GM18498 (cell line): ENCODE measurements at regions not wholly inside any gene's neighbourhood (a gene's known extent, or its start where the extent isn't known, plus 50 kb on each side); places are given as distances from the start of the nearest gene placed in this dataset.
"Not testable (repeated sequence)": the region's sequence is repeated elsewhere in the genome, so short reads cannot be mapped to it uniquely, and the experiment has no call there.

ENCODE experiments used
- ATAC-seq: cut with Tn5 transposase; IDR thresholded peaks from one replicate; pipeline ENCODE4 v1.9.1; 2021; ENCODE audit warnings: mild to moderate bottlenecking, moderate library complexity; ENCODE audit not compliant: unreplicated experiment

DNA sequence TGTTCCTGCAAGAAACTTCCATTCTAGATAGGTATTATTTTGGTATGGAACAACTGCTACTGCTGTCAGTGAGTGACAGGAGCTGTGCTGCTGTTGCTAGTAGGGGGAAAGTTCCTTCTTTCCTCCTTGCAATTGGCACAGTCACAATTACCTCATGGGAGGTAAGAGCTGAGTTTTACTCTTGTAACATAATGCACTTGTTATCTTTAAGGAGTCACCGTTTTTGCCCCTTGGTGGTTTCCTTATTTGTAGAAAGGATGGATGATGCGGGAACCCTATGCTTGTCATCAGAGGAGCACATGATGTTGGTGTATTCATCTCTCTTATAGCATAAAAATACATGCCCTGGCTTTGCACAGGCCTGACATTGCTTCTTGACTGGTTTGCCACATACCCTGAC lies 234.7 kb upstream of the NPY start:
- ATAC-seq = no peak

DNA sequence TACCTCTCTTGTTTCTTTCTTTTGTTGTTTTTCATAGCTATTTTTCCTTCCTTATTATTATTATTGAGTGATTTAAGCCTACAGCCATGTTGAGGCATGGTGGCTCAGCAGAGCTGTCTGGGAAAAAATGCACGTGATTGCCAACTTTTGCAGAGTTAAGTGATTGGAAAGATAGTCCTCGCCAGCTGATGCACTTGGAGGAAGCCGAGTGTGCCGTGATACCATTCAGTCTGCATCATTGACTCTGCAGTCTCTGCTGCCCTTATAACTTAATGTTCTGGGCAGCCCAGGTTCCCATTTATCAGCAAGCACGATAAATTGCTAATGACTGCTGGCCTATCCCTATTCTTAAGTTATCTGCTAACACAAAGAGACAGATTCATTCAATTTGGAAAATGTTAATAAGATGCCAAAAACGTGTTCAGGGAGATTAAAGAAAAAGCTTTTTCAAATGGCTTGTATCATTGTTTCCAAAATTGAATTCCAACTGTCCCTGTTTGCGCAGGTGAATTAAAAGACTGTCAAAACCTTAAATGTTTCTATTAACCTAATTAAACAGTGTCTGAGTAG lies 232.9 kb upstream of the NPY start:
- ATAC-seq = no peak

DNA sequence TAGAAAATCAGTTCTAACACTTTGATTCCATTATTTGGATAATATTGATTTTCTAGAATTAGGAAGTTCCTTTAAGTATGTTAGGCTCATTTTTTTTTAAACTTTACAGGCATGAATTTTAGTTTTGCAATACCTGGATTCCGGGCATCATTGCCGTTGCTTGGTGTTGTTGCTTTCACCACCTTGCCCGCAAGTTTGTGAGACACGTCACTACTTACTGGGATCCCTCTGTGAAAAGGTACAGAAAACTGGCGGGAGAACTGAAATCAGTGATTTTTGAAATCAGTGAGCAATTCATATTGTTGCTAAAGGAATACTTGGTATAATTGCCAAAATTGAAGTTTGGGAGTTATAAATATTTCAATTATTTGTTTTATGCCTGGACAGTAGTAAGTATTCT lies 232.3 kb upstream of the NPY start:
- ATAC-seq = no peak

DNA sequence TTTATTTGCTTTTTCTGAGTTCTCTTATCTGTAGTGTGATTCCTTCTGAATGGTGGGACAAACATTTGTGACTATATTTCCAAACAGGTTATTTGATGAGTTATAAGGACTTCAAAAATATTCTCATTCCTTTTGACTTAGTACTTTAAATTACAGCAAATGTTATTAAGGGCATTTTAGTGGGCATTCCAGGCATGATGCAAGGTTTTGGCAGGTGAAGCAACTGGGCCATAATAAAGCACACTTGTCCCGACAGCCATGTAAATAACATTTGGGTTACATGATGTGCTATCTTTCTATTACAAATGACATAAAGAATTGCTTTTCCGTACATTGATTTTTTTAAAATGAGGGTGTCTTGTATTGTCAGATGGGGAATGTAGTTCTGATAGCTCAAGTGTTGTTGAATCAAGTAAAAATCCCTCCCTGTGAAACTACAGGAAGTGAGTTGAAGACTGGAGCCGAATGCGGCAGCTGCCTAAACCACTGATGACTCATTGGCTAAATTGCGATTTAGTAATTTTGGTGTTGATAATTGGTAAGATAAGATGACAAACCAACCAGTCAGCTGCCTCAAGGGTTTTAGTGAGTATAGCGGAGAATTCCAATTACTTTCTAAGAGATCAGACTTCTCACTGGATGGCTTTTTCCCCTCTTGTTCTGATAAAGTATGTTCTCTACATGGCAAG lies 231.3 kb upstream of the NPY start:
- no peak for ATAC-seq

DNA sequence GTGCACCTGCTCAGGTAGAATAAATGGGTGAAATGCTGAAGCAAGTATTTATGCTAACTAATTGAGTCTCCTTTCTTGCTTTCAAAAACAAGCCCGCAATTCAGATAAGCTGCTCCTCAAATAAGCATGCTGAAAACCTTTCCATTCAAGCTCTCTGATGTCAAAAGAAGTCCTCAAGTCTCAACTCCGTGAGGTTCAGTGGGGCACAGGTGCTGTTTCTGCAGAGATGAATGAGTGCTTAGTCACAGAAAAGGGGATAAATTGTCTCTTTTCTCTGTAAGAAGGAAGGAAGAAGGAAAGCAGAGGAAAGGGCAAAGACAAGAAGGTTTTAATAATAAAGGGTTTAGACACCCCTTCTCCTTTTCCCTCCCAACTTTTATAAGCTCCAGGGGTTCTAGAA lies 229.8 kb upstream of the NPY start:
- no peak for ATAC-seq

DNA sequence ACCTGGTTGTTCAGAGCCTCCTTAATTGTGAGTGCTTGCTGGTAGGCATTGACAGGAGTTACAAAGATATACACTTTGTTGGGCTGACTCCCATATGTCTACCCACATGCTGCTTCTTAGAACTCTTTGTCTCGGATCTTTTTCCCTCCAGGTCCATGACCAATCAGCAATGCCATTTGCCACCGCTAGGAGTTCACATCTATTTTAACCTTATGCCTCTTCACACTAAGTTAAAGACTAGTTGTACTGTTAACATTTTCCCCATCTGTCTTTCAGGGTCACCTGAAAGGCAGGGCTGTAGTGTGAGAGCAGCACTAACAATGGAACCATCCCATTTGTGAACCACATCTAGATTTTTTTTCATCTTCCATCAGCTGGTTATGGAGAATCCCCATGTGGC lies 226.7 kb upstream of the NPY start:
- ATAC-seq = no peak

DNA sequence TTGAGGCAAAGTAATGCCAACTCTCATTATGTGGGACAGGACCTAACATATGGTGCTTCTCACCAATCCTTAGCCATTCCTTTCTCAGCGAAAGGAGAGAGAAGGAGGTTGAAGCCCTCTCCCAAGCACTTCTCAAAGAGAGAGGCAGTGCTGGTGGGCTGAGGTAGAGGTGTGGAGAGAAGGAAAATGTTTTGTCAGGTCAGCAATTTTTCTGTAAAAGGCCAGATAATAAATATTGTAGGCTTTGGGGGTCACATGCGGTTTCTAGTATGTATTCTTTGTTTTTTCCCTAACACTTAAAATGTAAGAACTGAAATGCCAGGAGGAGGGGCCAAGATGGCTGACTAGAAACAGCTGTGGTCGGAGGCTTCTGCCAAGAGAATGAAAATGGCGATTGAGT lies 225.0 kb upstream of the NPY start:
- ATAC-seq = no peak

DNA sequence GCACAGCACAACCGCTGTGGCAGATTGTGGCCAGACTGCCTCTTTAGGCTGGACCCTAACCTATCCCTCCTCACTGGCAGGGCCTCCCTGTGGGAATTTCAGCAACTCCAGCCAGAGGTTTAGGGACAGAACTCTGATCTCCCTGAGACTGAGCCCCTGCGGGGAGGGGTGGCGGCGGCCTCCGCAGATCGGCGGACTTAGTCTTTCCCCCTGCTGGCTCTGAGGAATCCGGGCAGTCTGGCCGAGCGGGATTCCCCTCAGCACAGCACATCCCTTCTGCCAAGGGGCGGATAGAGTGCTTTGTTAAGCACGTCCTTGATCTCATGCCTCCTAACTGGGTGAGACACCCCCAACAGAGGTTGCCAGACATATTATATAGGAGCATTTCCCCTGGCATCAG lies 224.2 kb upstream of the NPY start:
- no peak for ATAC-seq

DNA sequence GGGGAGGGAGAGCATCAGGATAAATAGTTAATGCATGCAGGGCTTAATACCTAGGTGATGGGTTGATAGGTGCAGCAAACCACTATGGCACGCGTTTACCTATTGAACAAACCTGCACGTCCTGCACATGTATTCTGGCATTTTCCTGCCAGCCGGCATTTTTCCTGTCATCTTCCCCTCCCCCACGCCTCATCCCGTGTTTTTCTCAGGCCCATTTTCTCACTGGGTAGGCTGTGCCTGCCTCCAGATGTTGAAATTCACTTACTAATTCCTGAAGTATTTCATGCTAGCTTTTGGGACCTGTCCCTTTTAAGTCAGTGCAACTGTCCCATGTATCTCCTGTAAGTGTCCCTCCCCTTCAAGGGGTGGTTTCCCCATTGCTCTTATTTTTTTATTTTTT lies 220.3 kb upstream of the NPY start:
- ATAC-seq = no peak

DNA sequence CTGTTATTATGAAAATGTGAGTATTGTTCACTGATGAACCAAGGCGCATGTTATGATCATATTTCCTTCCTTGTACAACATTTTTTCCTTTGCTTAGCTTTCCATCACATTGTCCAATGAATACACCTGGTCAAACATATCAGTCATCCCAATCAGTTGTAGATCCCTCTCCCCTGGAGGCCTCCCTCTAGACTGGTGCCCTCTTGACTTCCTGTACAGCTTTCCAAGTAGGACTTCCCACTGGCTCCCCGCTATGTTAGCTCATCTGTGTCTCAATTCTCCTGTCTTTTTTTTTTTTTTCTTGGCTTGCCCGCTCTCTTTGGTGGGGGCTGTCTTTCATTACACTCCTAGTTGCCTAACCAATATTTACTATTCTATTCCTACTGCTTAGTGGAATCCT lies 214.2 kb upstream of the NPY start:
- no peak for ATAC-seq

DNA sequence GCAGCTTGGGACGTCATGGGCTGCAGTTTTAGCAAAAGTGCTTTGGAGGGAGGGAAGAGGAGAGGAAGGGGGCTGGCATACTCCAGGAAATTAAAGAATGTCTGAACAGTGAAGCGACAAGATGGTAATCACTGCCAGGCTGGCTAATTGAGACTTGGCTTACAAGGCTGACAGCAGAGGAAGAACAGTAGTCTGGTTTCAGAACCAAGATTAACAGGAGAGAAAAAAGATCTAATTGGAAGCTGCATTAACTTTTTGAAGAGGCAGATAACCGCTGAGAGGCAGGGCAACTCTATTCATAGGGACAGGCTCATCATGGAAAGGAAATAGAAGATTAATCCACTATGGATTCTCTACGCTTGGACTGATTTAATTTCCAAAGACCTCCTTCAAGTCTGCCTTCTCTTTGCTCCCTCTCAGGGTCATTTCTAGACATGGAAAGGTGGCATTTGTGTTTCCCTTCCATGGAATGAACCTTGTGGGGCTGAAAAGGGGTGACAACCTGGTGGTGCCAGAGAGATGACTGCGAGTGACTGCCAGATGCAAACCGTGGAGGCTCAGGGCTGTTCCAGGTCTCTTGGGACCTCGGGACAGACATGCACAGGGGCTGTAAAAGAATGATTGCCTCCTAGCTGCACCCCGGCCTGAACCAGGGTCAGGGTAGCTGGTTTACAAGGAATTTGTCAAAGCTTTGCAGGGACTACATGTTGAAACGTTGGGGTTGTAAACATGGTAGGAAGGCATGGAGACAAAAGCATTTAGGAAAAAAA lies 210.2 kb upstream of the NPY start:
- no peak for ATAC-seq

DNA sequence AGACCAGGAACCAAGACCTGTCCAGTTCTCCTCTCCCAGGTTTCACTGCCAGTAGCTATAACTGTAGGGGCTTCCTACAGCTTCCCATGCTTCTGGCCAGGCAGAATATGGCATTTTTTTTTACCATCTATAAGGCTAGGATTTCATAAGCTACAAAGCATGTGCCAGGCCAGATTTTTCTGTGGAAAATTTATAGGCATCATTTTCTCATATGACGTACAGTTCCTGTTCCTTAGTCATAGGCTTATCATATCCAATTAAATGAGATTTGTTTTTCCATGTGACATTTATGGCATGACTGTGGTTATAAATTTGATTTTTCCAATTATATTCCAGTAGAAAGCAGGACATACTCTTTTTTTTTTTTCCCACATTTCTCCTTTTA lies 208.6 kb upstream of the NPY start:
- peak; percentile 15 for ATAC-seq

DNA sequence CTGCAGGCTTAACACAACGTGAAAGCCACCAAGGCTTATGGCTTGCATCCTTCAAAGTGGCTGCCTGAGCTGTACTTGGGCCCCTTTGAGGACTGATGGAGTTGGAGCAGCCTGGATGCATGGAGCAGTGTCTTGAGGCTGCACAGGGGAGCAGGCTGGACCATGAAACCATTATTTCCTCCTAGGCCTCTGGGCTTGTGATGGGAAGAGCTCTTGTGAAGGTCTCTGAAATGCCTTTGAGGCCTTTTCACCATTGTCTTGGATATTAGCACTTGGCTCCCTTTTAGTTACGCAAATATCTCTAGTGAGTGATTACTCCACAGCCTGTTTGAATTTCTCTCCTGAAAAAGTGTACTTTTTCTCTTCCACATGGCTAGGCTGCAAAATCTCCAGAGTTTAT lies 201.2 kb upstream of the NPY start:
- no peak for ATAC-seq

DNA sequence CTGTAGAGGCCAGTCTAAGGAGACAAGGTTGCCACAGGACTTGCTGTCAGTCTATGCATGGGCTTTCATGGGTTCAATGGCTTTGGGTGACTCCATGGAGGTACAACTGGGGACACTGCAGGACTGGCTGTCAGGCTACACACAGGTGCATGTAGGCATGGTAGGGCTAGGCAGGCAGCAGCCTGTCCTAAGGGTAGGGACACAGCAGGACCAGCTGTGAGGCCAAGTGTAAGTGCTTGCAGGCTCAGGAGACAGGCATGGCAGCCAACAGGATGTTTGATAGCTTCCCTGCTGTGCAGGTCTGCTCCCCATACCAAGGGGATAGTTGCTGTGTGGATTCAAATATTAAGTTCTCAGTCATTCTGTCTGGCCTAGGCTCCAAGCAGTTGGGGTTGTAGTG lies 181.0 kb upstream of the NPY start:
- ATAC-seq = no peak

DNA sequence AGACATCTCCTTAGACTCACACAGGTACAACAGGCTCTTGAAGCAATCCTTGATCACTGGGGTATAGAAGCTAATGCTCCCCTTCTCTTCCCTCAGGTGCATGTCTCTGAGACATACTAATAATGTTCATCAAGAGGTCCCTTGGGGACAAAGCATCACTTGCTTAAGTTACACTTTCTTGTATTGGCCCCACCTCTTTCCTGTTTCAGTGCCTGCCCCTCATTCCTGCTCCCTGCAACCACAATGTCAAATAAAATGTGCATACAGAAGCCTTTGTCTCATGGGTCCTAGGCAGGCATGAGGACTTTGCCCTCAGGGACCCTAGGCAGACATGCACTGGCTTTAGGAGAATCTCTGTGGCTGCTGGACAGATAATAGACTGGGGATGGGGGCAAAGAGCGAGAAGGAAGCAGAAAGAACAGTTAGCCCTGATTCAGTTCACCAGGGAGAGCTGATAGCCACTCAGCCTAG lies 175.0 kb upstream of the NPY start:
- peak; percentile 82 for ATAC-seq

DNA sequence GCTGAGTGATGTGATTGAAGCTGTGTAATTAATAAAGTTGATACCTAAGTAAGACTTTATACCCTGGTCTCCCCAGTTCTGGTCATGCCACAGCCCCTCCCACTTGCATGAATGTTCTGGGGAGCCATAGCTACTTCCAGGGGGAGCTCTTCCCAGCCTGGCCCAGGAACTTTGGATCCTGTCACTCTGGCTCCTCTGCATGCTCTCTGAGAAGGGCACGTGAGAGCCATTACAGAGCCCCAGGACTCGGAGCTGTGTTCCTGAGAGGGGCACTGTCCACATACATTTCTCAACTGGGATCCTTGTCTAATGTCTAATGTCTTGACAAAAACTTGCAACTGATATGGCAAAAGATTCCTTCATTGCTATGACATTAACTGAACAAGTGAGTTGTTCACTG lies 173.9 kb upstream of the NPY start:
- ATAC-seq = no peak

DNA sequence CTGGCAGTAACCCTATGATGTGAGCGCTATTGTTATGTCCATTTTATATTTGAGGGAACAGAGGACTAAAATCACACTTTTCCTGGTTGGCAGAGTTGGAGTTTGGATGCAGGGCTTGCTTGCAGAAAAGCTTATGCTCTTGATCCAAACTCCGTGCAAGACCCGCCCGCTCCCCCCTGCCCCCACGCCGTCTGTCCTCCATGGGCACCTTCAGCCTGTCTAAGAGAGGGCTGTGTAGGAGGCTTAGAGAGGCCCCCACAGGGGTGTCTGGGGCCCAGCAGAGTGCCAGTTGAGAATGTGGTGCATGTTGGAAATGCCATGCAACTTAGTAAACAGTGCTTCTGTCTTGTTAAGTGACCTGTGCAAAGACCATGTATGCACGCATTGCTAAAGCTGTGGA lies 170.5 kb upstream of the NPY start:
- ATAC-seq = no peak

DNA sequence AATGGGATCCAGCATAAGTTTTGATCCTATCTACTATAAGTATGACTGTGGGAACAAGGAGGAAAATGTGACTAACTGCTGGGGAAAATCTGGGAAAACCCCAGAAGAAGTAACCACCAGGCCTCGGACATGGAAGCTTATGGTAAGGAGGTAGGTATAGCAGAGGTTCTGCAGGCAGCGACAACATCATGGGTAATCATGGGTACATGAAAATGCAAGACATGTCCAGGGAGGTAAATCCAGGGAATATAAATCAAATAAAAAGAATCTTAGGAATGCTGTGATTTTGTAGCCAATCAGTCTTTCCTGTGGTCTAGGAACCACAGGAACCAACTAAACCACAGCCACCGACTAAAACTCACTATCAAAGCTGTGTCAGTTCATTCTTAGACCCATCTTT lies 168.3 kb upstream of the NPY start:
- ATAC-seq = no peak

DNA sequence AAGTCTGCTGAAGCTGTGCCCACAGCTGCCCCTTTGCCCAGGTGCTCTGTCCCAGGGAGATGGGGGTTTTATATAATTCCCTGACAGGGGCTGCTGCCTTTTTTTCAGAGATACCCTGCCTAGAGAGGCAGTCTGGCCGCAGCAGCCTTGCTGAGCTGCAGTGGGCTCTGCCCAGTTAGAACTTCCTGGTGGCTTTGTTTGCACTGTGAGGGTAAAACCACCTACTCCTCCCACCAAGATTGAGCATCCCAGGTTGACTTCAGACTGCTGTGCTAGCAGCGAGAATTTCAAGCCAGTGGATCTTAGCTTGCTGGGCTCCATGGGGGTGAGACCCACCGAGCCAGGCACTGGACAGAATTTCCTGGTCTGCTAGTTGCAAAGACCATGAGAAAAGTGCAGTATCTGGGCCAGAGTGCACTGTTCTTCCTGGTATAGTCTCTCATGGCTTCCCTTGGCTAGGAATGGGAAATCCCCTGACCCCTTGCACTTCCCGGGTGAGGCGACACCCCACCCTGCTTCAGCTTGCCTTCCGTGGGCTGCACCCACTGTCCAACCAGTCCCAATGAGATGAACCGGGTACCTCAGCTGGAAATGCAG lies 166.0 kb upstream of the NPY start:
- ATAC-seq = not testable (repeated sequence)

DNA sequence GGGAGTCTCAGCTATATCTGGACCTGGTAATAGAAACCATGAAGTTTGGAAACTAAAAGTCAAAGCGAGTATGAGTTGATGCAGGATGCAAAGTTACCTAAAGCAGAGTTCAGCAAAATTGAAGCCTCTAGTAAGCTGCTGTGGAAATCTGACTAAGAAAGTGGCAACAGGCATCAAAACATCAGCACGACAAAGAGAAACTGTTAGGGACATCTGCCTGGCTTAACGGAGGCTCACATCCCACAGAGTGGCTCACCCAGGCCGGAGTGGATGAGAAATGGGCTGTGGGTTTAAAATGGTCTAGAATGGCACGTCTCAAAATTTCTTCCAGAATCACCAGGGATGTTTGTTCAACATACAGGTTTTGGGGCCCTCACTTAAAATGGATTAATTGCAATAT lies 164.1 kb upstream of the NPY start:
- ATAC-seq = no peak

DNA sequence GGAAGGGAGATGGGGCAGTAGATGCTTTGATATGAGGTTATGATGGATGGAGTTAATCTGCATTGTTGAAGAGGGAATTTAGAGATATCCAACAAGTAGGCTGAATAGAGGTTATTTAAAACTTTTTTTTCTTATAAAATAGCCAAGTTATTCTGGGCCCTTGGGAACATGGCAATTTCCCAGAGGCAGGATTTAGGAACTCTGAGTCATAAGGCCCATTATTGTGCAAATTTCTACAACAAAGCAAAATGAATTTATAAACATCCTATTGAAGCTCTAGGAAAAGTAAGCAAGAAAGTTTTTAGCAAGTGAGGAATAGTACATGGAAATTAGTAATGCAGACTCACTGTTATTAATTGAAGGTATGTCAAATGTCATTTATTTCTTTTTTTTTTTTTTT lies 160.9 kb upstream of the NPY start:
- ATAC-seq = no peak

DNA sequence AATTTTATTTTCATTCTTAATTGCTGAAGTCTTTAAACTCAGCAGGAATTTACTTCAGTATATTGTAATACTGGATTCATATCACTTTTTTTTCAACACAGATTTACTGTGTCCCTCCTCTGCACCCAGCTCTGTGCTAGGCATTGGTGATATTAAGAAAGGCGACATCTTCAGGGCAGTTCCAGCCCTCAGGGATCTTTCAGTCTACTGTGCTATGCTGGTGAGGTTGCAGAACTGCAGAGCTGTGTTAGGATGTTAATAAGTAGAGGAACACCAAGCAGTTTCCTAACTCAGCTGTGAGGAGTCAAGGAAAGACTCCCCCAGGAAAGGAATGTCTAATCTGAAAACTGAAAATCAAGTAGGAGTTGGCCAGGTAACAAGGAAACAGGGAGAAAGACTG lies 158.2 kb upstream of the NPY start:
- ATAC-seq = no peak
